ENCODE measurements at regions not wholly inside any gene's neighbourhood (a gene's known extent, or its start where the extent isn't known, plus 50 kb on each side); places are given as distances from the start of the nearest gene placed in this dataset.
"Not testable (repeated sequence)": the region's sequence is repeated elsewhere in the genome, so short reads cannot be mapped to it uniquely, and the experiment has no call there.

- DNase-seq (ENCODE audit: low read depth), result peak; percentile 87
These were observed 131.8 kb upstream of the CHD1 start for GRCh38 chr5:99060306-99061261.

DNA sequence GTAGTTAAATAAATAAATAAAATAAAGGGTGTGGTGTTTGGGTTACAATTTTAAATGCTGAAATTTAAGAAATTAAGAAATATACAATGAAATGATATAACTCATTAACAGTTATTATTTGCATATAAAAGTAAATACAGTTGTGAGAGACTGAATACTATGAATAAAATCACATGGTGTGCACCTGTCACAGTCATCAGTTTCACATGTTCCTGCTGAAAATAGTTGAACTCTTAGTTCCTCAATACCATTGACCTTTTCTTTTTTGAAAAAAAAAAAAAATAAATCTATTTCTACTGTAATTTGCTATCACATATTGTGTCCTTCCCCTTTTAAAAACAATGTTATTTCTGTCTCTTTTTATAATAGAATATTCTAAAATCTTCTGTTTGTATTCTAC is 130.9 kb upstream of the CHD1 start:
- DNase-seq (ENCODE audit: low read depth), result no peak

GRCh38 chr5:99058466-99058865 is 129.7 kb upstream of the CHD1 start:
- no peak for DNase-seq (ENCODE audit: low read depth)

- no peak for DNase-seq (ENCODE audit: low read depth)
These were observed 126.2 kb upstream of the CHD1 start for GRCh38 chr5:99054972-99055371.

DNA sequence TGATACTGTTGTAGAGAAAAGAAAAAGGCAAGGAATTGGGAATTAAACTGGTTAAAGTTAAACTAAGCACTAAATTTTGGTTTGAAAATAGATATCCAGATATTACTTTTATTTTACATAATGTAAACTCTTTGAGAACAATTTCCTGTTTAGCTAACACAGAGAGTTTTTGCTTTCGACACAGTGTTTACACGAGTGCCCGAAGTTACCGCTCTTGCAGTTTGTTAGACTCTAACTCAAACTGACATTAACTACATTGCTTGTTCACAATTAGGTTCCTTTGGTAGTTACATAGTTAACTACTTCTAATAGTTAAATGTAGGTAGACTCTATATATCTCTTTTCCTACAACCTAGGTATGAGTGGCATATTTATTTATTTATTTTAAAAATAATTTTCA is 117.1 kb upstream of the CHD1 start:
- DNase-seq (ENCODE audit: low read depth), result no peak

GRCh38 chr5:99043257-99043656 is 114.5 kb upstream of the CHD1 start:
- not testable (repeated sequence) for DNase-seq (ENCODE audit: low read depth)

GRCh38 chr5:99037668-99038067 is 108.9 kb upstream of the CHD1 start:
- DNase-seq (ENCODE audit: low read depth), result peak; percentile 20

GRCh38 chr5:99035942-99036341 is 107.1 kb upstream of the CHD1 start:
- no peak for DNase-seq (ENCODE audit: low read depth)

GRCh38 chr5:99034336-99034735 is 105.5 kb upstream of the CHD1 start:
- no peak for DNase-seq (ENCODE audit: low read depth)

- DNase-seq (ENCODE audit: low read depth), result no peak
These were observed 104.5 kb upstream of the CHD1 start for GRCh38 chr5:99033014-99033900.

DNA sequence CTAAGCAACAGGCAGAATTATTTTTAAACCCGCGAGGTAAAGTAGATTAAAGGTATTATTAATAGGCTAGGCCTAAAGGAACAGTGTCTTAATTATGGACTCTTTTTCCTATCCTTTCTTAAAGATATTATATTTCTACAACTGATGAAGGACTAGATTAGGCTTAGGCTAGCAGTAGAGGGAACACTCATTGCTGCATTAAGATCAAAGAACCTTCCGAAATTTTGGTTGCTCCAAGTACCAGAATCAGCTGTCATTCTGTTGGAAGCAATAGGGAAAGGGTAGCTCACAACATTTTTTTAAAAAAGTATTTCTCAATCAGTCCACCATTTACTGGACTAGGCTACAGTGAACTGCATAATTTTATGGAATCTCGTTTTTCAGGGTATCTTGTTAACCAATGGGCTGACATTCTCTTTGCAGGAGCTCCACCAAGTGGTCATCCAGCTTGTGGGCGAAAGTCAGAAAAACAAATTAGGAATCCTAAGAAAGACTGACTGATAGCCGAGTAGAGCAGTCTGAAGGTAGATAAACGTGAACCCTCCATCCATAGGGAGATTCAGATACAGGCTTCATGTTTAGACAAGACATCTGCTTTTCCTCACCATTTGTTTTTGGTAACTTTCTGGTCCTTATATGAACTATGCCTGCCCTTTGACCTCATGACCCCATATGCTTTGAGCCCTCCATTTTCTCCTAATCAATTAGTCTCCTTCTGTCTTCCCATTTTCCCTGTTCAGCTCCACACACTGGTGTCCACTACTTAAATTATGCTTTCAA is 103.6 kb upstream of the CHD1 start:
- no peak for DNase-seq (ENCODE audit: low read depth)

GRCh38 chr5:99030906-99031440 is 102.2 kb upstream of the CHD1 start:
- no peak for DNase-seq (ENCODE audit: low read depth)

DNA sequence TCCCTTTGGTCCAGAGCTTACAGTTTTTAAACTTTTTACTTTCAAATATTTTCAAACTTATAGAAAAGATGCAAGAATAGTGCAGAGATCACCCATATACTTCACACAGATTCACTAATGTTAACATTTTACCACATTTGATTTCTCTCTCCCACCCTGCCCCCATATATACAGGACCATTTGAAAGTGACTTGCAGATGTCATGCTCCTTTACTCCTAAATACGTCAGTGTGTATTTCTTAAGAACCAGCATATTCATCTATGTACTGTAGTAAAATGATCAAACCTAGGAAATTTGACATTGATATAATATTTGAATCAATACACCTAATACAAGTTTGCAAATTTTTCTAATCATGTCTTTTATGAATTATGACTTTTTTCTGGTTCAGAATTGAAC is 100.4 kb upstream of the CHD1 start:
- no peak for DNase-seq (ENCODE audit: low read depth)

GRCh38 chr5:99028170-99028569 is 99.4 kb upstream of the CHD1 start:
- not testable (repeated sequence) for DNase-seq (ENCODE audit: low read depth)

- DNase-seq (ENCODE audit: low read depth), result no peak
These were observed 96.7 kb upstream of the CHD1 start for GRCh38 chr5:99025298-99026045.

DNA sequence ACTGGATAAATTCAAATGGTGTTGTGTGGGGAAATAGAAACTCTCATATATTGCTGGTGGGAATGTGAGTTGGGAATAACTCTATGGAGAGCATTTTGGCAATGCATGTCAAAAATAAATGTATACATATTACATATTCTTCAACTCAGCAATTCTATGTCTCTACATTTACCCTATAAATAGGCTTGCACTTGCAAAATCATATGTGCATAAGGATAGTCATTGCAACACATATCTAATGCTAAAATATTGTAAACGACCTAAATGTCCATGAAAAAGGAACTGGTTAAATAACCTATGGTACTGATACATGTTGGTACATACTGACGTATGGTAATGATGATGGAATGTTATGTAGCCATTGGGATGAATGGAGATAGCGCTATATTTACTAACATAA is 94.5 kb upstream of the CHD1 start:
- DNase-seq (ENCODE audit: low read depth), result no peak

DNA sequence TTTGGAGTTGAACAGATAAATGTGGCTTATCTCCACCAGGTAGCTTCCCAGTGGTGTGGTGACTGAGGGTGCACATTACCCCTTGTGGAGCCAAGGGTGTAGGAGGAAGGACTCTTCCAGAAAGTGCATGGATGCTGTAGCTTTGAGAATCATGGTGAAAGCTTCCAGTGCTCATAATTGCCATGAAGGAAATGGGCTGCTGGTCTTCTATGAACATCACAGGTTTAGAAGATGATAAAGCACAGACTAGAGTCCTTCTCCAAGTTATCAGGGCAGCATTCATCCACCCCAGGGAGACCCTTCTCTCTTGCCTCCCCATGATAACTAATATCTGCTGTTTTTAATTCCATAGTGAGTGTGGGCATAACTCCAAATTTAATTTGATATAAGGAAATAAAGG is 93.4 kb upstream of the CHD1 start:
- no peak for DNase-seq (ENCODE audit: low read depth)

DNA sequence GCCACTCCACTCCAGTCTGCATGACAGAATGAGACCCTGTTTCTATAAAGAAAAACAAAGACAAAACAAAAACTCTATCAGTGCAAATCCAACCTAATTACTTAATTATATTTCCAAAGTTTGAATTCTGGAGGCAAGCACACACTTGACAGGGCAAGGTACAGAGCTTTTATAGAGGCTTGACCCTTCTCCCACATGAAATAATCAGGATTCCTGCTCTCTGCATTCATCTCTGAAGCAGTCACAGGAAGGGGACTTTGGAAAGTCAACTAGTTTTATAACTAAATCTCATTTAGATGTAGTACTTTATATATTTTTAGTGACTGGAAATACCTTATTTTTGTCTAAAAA is 91.9 kb upstream of the CHD1 start:
- DNase-seq (ENCODE audit: low read depth), result no peak

GRCh38 chr5:99019812-99020697 is 91.2 kb upstream of the CHD1 start:
- DNase-seq (ENCODE audit: low read depth), result no peak

DNA sequence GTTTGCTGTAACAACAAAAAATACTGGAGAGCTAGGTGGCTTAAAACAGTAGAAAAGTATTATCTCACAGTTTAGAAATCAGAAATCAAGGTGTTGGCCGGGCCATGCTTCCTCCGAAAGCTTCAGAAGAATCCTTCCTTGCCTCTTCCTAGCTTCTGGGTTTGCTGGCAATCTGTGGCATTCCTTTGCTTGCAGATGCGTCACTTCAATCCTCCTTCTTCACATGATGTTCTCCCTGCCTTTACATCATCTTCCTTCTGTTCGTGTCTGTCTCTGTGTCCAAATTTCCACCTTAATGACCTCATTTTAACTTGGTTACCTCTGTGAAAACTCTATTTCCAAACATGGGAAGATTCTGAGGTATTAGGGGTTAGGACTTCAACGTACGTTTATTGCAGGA is 90.4 kb upstream of the CHD1 start:
- DNase-seq (ENCODE audit: low read depth), result no peak
